ENCODE measurements at regions not wholly inside any gene's neighbourhood (a gene's known extent, or its start where the extent isn't known, plus 50 kb on each side); places are given as distances from the start of the nearest gene placed in this dataset.

GRCh38 chr3:43183456-43183855 is 77.6 kb upstream of the POMGNT2 start:
- no peaks in the 10 kb centered on the region for H3K27me3 ChIP-seq (ENCODE audit: control insufficient read depth, insufficient read depth, low read length)
- H3K9me3 ChIP-seq (ENCODE audit: control insufficient read depth in 2 of 3, insufficient read depth in 1 of 3, low read length in 3 of 3), result no peaks in the 10 kb centered on the region
- peaks cover 2 to 35% (median 25%) of the 10 kb centered on the region in 3 donors for H3K4me1 ChIP-seq (ENCODE audit: control insufficient read depth in 2 of 3, insufficient read depth in 2 of 3, low read depth in 1 of 3, low read length in 3 of 3)
- no peak overlapping the region for H3K9ac ChIP-seq (ENCODE audit: low read length in 3 of 3)
- intact Hi-C loops (cut with DNase I), result no loop called here
- DNase-seq (no peak), FAIRE-seq (no peak)
- H3K27ac ChIP-seq (ENCODE audit: low read depth in 2 of 2, low read length in 2 of 2), result no peak overlapping the region
- H3K4me3 ChIP-seq (ENCODE audit: low read length in 3 of 3), result no peak overlapping the region
- H3K36me3 ChIP-seq (ENCODE audit: control insufficient read depth in 2 of 3, insufficient read depth in 3 of 3, low read length in 3 of 3), result no peaks in the 10 kb centered on the region
- TF ChIP-seq, protein P1, sequence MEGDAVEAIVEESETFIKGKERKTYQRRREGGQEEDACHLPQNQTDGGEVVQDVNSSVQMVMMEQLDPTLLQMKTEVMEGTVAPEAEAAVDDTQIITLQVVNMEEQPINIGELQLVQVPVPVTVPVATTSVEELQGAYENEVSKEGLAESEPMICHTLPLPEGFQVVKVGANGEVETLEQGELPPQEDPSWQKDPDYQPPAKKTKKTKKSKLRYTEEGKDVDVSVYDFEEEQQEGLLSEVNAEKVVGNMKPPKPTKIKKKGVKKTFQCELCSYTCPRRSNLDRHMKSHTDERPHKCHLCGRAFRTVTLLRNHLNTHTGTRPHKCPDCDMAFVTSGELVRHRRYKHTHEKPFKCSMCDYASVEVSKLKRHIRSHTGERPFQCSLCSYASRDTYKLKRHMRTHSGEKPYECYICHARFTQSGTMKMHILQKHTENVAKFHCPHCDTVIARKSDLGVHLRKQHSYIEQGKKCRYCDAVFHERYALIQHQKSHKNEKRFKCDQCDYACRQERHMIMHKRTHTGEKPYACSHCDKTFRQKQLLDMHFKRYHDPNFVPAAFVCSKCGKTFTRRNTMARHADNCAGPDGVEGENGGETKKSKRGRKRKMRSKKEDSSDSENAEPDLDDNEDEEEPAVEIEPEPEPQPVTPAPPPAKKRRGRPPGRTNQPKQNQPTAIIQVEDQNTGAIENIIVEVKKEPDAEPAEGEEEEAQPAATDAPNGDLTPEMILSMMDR (IDR thresholded peaks at IDR 0.05; ENCODE audit: borderline replicate concordance, extremely low read depth, insufficient read depth), result no peak

DNA sequence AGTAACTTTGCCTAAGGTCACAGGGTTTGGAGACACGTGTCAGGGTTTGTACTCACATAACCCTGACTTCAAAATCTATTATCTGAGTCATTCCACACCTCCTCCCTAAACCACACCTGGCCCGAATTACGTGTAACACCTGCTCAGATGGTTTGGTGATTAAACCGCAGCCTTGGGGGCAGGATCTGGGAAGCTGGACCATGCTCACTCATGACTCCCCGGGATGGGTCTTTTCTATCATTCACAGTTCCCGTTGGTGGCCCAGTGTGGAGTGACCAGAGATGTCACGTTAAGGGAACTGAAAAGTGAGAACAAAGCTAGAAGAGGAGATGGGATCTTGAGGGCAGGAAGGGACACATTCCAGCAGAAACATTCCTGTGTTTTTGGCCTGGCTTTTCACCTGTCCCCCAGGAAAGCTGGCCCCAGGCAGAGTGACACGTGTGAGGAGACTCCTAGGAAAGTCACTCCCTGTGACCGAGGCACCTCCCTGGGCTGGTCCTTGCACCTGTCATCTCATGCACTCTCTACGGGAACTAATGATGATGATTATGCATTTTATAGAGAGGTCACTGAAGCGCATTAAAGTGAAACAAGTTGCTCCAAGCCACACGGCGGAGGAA is 75.4 kb upstream of the POMGNT2 start:
- TF ChIP-seq, protein P1 (IDR thresholded peaks at IDR 0.05; ENCODE audit: borderline replicate concordance, extremely low read depth, insufficient read depth), result no peak
- Histone ChIP-seq H3K36me3 (ENCODE audit: control insufficient read depth in 2 of 3, insufficient read depth in 3 of 3, low read length in 3 of 3) (no peaks in the 10 kb centered on the region), H3K27me3 (ENCODE audit: control insufficient read depth, insufficient read depth, low read length) (no peaks in the 10 kb centered on the region), H3K27ac (ENCODE audit: low read depth in 2 of 2, low read length in 2 of 2) (peak overlapping the region in 1 of 2 donors; percentile 5), H3K4me3 (ENCODE audit: low read length in 3 of 3) (no peak overlapping the region), H3K9ac (ENCODE audit: low read length in 3 of 3) (no peak overlapping the region), H3K9me3 (ENCODE audit: control insufficient read depth in 2 of 3, insufficient read depth in 1 of 3, low read length in 3 of 3) (no peaks in the 10 kb centered on the region), H3K4me1 (ENCODE audit: control insufficient read depth in 2 of 3, insufficient read depth in 2 of 3, low read depth in 1 of 3, low read length in 3 of 3) (peaks cover 2 to 41% (median 32%) of the 10 kb centered on the region in 3 donors)
- FAIRE-seq, result no peak
- intact Hi-C loops (cut with DNase I), result no loop called here
- no peak for DNase-seq

- H3K4me1 ChIP-seq (ENCODE audit: control insufficient read depth in 2 of 3, insufficient read depth in 2 of 3, low read depth in 1 of 3, low read length in 3 of 3), result peaks cover 2 to 37% (median 32%) of the 10 kb centered on the region in 3 donors
- H3K27me3 ChIP-seq (ENCODE audit: control insufficient read depth, insufficient read depth, low read length), result no peaks in the 10 kb centered on the region
- no peak for DNase-seq
- H3K9me3 ChIP-seq (ENCODE audit: control insufficient read depth in 2 of 3, insufficient read depth in 1 of 3, low read length in 3 of 3), result no peaks in the 10 kb centered on the region
- no peaks in the 10 kb centered on the region for H3K36me3 ChIP-seq (ENCODE audit: control insufficient read depth in 2 of 3, insufficient read depth in 3 of 3, low read length in 3 of 3)
- no peak overlapping the region for H3K27ac ChIP-seq (ENCODE audit: low read depth in 2 of 2, low read length in 2 of 2)
- FAIRE-seq, result no peak
- TF ChIP-seq, protein P1 (IDR thresholded peaks at IDR 0.05; ENCODE audit: borderline replicate concordance, extremely low read depth, insufficient read depth), result no peak
- intact Hi-C loops (cut with DNase I), result no loop called here
- H3K4me3 ChIP-seq (ENCODE audit: low read length in 3 of 3), result no peak overlapping the region
- no peak overlapping the region for H3K9ac ChIP-seq (ENCODE audit: low read length in 3 of 3)
These were observed 74.8 kb upstream of the POMGNT2 start for GRCh38 chr3:43180694-43181093.

GRCh38 chr3:43180027-43180426 is 74.1 kb upstream of the POMGNT2 start:
- H3K27ac ChIP-seq (ENCODE audit: low read depth in 2 of 2, low read length in 2 of 2), result peak overlapping the region; percentile 59 to 71
- no peak for FAIRE-seq

More at GRCh38 chr3:43180027-43180426, 74.1 kb upstream of the POMGNT2 start:
- H3K9me3 ChIP-seq (ENCODE audit: control insufficient read depth in 2 of 3, insufficient read depth in 1 of 3, low read length in 3 of 3), result no peaks in the 10 kb centered on the region
- TF ChIP-seq, protein P1 (IDR thresholded peaks at IDR 0.05; ENCODE audit: borderline replicate concordance, extremely low read depth, insufficient read depth), result no peak
- H3K4me3 ChIP-seq (ENCODE audit: low read length in 3 of 3), result no peak overlapping the region
- H3K36me3 ChIP-seq (ENCODE audit: control insufficient read depth in 2 of 3, insufficient read depth in 3 of 3, low read length in 3 of 3), result no peaks in the 10 kb centered on the region
- DNase-seq, result peak in 1 of 5 donors; percentile 51
- no peak overlapping the region for H3K9ac ChIP-seq (ENCODE audit: low read length in 3 of 3)
- H3K27me3 ChIP-seq (ENCODE audit: control insufficient read depth, insufficient read depth, low read length), result no peaks in the 10 kb centered on the region
- H3K4me1 ChIP-seq (ENCODE audit: control insufficient read depth in 2 of 3, insufficient read depth in 2 of 3, low read depth in 1 of 3, low read length in 3 of 3), result peaks cover 2 to 37% (median 32%) of the 10 kb centered on the region in 3 donors
- intact Hi-C loops (cut with DNase I), result no loop called here
